ENCODE measurements at regions not wholly inside any gene's neighbourhood (a gene's known extent, or its start where the extent isn't known, plus 50 kb on each side); places are given as distances from the start of the nearest gene placed in this dataset.
"Not testable (repeated sequence)": the region's sequence is repeated elsewhere in the genome, so short reads cannot be mapped to it uniquely, and the experiment has no call there.

DNA sequence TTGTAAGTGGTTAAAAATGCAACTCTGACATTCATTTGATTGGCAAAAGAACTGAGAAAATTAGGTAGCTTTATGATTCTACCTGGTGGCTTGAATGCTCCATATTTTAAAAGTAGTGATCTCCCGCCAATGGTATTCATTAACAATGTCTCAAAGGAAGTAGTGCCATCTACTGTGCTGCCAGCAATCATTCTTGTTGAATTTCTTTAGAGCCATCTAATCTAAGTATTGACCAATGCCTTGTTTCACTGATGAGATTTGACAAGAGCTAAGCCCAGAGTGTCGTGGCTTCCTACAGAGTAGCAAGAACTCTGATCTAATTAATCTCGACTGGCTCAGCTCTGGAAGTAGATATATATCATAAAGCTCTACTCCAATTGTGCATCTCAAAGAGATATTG, 696.7 kb downstream of the C6orf118 start:
- no peak for DNase-seq (ENCODE audit: low read depth in 4 of 4, low spot score in 3 of 4)

- DNase-seq (ENCODE audit: low read depth in 4 of 4, low spot score in 3 of 4): not testable (repeated sequence)
Measured at GRCh38 chr6:164610859-164611258, 698.5 kb downstream of the C6orf118 start.

GRCh38 chr6:164602415-164602814, 707.0 kb downstream of the C6orf118 start:
- DNase-seq (ENCODE audit: low read depth in 4 of 4, low spot score in 3 of 4): not testable (repeated sequence)

- DNase-seq (ENCODE audit: low read depth in 4 of 4, low spot score in 3 of 4): no peak
Measured at GRCh38 chr6:164581563-164581962, 727.8 kb downstream of the C6orf118 start.

GRCh38 chr6:164579035-164579434, 730.4 kb downstream of the C6orf118 start:
- DNase-seq (ENCODE audit: low read depth in 4 of 4, low spot score in 3 of 4): no peak

GRCh38 chr6:164578616-164579015, 730.8 kb downstream of the C6orf118 start:
- no peak for DNase-seq (ENCODE audit: low read depth in 4 of 4, low spot score in 3 of 4)

DNA sequence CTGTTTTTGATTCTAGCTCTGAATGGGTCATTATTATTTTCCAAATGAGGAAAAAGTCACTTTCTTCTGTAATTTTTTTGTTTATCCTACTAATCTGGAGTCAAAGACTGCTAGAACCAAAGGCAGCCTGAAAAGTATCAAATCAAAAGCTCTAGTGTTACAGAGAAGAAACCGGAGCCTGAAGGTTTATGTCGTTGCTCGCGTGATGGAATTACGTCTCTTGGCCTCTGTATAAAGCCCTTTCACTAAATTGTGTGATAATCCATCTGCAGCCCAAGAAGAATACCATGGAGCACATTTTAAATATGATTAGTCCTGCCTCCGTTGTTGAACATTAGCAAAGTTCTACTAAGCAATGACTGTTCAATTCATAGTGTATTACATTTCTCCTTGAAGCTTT, 738.6 kb downstream of the C6orf118 start:
- no peak for DNase-seq (ENCODE audit: low read depth in 4 of 4, low spot score in 3 of 4)

- no peak for DNase-seq (ENCODE audit: low read depth in 4 of 4, low spot score in 3 of 4)
Measured at GRCh38 chr6:164569509-164569908, 739.9 kb downstream of the C6orf118 start.

DNA sequence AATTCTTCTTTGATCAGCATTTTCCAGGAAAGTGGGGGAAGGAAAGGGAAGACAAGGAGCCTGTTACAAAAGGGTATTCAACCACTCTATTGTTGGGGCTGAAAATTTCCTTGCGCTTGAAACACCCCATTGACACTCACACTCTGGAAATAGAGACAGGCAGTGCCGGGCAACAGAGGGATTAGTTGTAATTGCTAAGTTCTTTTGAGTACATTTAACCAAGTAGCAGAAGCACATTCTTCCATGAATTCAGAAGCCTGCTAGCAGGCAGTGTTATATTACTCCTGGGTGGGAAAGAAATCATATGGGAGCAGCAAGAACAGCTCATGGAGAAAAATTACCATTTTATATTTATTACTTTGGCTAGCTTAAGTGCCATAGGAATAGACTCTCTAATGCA, 745.5 kb downstream of the C6orf118 start:
- no peak for DNase-seq (ENCODE audit: low read depth in 4 of 4, low spot score in 3 of 4)

- no peak for DNase-seq (ENCODE audit: low read depth in 4 of 4, low spot score in 3 of 4)
Measured at GRCh38 chr6:164561656-164562055, 747.7 kb downstream of the C6orf118 start.

DNA sequence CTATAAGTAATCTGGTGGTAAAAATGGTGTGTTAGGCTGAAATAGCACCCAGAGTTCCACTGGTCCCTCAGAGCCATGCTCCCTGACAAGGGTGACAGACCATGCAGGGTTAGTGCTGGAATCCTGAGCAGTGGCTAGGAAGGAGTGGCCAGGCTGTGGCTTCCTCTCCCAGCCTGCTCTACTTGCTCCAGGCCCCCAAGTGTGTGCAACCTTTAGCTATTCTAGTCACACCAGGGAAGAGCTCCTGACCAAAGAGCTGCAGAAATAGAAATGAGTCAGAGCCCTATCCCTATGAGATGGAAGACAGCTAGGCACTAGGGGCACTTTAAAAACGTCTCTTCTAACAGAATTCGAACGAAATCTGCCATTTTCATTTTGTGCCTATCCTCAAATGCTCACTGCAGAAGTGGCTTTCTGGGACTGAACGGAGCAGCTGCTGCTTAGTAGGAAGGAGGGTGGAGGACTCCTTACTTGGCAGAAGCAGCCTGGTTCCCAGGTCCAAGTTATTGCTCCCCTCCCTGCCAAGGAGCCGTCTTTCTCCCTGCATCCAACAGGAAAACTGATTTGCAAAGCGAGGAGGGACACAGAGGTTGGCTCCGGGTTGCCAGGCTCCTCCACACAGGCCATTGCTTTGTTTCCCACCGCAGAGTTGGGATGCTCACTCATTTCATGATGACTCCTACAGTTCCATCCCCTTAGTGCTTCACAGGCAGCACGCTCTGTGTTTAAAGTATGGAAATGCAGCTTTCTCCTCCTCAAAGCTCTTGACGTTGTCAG, 754.5 kb downstream of the C6orf118 start:
- no peak for DNase-seq (ENCODE audit: low read depth in 4 of 4, low spot score in 3 of 4)

DNA sequence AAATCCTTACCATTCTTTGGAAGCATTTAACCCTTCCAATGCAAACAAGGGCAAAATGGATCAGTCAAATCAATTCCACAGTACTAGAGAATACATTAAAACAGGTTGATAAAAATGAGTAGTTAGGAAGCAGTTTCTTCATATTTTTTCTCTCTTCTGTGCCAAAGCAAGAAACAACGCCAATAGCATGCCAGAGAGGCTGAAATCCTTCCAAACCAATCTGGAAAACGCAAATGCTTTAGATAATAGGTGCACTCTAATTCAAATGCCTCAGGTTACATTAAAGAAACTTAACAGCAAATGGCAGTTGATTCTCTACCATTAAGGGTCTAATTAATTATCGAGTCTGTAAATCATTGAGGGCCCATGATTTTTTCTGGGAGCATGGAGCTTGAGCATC, 755.2 kb downstream of the C6orf118 start:
- no peak for DNase-seq (ENCODE audit: low read depth in 4 of 4, low spot score in 3 of 4)

- DNase-seq (ENCODE audit: low read depth in 4 of 4, low spot score in 3 of 4): no peak
Measured at GRCh38 chr6:164551706-164552105, 757.7 kb downstream of the C6orf118 start.

DNA sequence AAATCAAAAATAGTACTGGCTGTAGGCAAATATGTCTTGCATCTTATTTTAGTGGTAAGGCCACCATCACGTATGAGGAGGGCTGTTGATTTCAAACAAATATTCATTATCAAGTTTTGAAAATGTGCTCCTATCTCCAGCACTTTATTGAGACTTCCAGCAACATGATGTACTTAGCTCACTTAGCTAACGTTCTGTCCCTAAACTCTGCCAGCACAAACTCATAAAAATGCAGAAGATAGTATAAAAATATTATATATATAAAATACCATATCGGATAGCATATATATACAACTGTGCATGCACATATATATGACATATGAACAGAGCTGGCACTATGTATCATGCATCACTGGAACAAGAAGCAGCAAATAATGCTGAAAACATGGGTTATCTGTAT, 762.3 kb downstream of the C6orf118 start:
- no peak for DNase-seq (ENCODE audit: low read depth in 4 of 4, low spot score in 3 of 4)

GRCh38 chr6:164546263-164546662, 763.1 kb downstream of the C6orf118 start:
- DNase-seq (ENCODE audit: low read depth in 4 of 4, low spot score in 3 of 4): no peak

GRCh38 chr6:164534070-164534766, 775.2 kb downstream of the C6orf118 start:
- no peak for DNase-seq (ENCODE audit: low read depth in 4 of 4, low spot score in 3 of 4)

GRCh38 chr6:164533045-164533362, 776.4 kb downstream of the C6orf118 start:
- no peak for DNase-seq (ENCODE audit: low read depth in 4 of 4, low spot score in 3 of 4)

GRCh38 chr6:164532198-164533044, 777.0 kb downstream of the C6orf118 start:
- peak in 3 of 4 donors; percentile 5 to 30 (median 10) for DNase-seq (ENCODE audit: low read depth in 4 of 4, low spot score in 3 of 4)

DNA sequence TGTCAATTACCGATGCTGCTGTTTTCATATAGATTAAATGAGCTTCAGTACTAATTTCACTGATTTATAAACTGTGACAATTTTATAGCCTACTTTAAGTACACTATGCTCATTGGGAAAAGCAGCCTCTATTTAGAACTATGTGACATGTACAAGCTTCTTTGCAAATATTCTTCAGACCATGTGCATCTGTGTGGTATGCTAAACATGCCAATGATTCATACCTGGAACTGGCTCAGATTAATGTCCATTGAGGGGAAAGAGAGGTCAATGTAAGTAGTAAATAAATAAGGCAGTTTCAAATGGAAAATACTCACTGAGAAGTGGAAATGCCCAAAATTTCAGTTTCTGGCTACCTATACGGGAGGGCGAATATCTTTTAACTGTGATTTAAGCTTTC, 777.7 kb downstream of the C6orf118 start:
- DNase-seq (ENCODE audit: low read depth in 4 of 4, low spot score in 3 of 4): no peak

GRCh38 chr6:164528539-164528938, 780.9 kb downstream of the C6orf118 start:
- DNase-seq (ENCODE audit: low read depth in 4 of 4, low spot score in 3 of 4): no peak

- no peak for DNase-seq (ENCODE audit: low read depth in 4 of 4, low spot score in 3 of 4)
Measured at GRCh38 chr6:164523087-164523654, 786.2 kb downstream of the C6orf118 start.
